GM18873 (cell line): ENCODE measurements at regions not wholly inside any gene's neighbourhood (a gene's known extent, or its start where the extent isn't known, plus 50 kb on each side); places are given as distances from the start of the nearest gene placed in this dataset.

Source experiments
- ATAC-seq: cut with Tn5 transposase; IDR thresholded peaks from one replicate; pipeline ENCODE4 v1.9.1; 2021; ENCODE audit warnings: mild to moderate bottlenecking, moderate library complexity, moderate number of reproducible peaks; ENCODE audit not compliant: unreplicated experiment, low FRiP score

GRCh38 chr15:61422773-61423172 lies 193.7 kb upstream of the RORA start:
- ATAC-seq = no peak

- no peak for ATAC-seq
These were observed 192.8 kb upstream of the RORA start for GRCh38 chr15:61421938-61422337.

GRCh38 chr15:61421470-61421869 lies 192.4 kb upstream of the RORA start:
- ATAC-seq = no peak

GRCh38 chr15:61420546-61420945 lies 191.4 kb upstream of the RORA start:
- no peak for ATAC-seq

- no peak for ATAC-seq
These were observed 186.6 kb upstream of the RORA start for GRCh38 chr15:61415617-61416120.

GRCh38 chr15:61411902-61412510 lies 182.9 kb upstream of the RORA start:
- no peak for ATAC-seq

- ATAC-seq = no peak
These were observed 181.6 kb upstream of the RORA start for GRCh38 chr15:61410662-61411061.

GRCh38 chr15:61404567-61404966 lies 175.5 kb upstream of the RORA start:
- ATAC-seq = no peak

- ATAC-seq = no peak
These were observed 174.8 kb upstream of the RORA start for GRCh38 chr15:61403884-61404283.

- ATAC-seq = no peak
These were observed 173.0 kb upstream of the RORA start for GRCh38 chr15:61401903-61402698.

- no peak for ATAC-seq
These were observed 169.2 kb upstream of the RORA start for GRCh38 chr15:61398310-61398709.

- no peak for ATAC-seq
These were observed 167.3 kb upstream of the RORA start for GRCh38 chr15:61396235-61396919.

- no peak for ATAC-seq
These were observed 164.8 kb upstream of the RORA start for GRCh38 chr15:61393949-61394348.

- ATAC-seq = no peak
These were observed 164.4 kb upstream of the RORA start for GRCh38 chr15:61393524-61393923.

GRCh38 chr15:61390138-61390537 lies 161.0 kb upstream of the RORA start:
- no peak for ATAC-seq

GRCh38 chr15:61389334-61390028 lies 160.4 kb upstream of the RORA start:
- ATAC-seq = no peak

- ATAC-seq = no peak
These were observed 158.6 kb upstream of the RORA start for GRCh38 chr15:61387675-61388074.

GRCh38 chr15:61383421-61383820 lies 154.3 kb upstream of the RORA start:
- ATAC-seq = no peak

- ATAC-seq = no peak
These were observed 153.8 kb upstream of the RORA start for GRCh38 chr15:61382927-61383326.

- no peak for ATAC-seq
These were observed 152.4 kb upstream of the RORA start for GRCh38 chr15:61381501-61381900.

- ATAC-seq = no peak
These were observed 151.2 kb upstream of the RORA start for GRCh38 chr15:61380270-61380669.
